Kidney epithelial cell (primary cell): ENCODE measurements at regions not wholly inside any gene's neighbourhood (a gene's known extent, or its start where the extent isn't known, plus 50 kb on each side); places are given as distances from the start of the nearest gene placed in this dataset.

Experiments used
- DNase-seq: peaks from one replicate; pipeline ENCODE4 v3.0.0-alpha.2; 2010; ENCODE audit warnings: low read depth
- H3K27me3 ChIP-seq: 2 replicates; pipeline ENCODE4 v1.6.0; 2011; ENCODE audit warnings: low read length; ENCODE audit not compliant: control insufficient read depth, insufficient read depth
- H3K36me3 ChIP-seq: 2 replicates; pipeline ENCODE4 v1.5.1; 2011; ENCODE audit warnings: low read length; ENCODE audit not compliant: control insufficient read depth, insufficient read depth
- H3K4me3 ChIP-seq: 2 replicates; pipeline ENCODE4 v1.5.1; 2011; ENCODE audit warnings: low read depth, mild to moderate bottlenecking, control low read depth, low read length
- TF ChIP-seq, protein P1 (sequence below): IDR thresholded peaks from 2 replicates; pipeline ENCODE4 v1.5.1; 2011; ENCODE audit warnings: mild to moderate bottlenecking, moderate library complexity, low read length, control low read depth, inconsistent platforms; ENCODE audit not compliant: insufficient read depth, poor library complexity, severe bottlenecking

DNA sequence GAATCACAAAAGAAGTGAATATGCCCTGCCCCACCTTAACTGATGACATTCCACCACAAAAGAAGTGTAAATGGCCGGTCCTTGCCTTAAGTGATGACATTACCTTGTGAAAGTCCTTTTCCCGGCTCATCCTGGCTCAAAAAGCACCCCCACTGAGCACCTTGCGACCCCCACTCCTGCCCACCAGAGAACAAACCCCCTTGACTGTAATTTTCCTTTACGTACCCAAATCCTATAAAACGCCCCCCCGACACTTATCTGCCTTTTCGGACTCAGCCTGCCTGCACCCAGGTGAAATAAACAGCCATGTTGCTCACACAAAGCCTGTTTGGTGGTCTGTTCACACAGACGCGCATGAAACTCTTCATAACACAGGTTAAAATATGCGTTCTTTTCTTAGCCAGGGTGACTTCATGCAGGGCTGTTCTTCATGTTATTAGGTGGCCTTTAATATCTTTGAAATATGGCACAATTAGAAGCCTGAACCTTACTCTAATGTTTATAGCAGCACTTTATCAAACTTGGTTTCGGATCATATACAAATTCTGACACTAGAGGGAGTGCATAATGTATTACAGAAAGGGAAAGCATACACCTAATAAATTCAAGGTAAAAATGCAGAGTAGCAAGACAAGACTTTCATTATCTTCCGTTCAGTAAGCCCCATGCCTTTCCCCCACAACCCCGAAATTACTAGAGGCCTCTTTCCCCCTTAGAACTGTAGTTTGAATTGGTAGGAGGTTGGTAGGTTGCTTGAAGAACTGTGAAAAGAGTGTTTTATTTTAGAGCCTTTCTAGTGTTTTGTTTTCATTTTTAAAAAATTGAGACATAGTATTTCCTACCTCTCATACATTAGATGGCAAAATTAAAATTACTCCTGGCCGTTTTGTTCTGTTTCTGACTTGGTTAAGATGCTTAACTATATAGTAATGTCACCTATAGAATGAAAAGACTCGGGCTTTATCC is 117.9 kb downstream of the NPY start:
- TF ChIP-seq, protein P1, sequence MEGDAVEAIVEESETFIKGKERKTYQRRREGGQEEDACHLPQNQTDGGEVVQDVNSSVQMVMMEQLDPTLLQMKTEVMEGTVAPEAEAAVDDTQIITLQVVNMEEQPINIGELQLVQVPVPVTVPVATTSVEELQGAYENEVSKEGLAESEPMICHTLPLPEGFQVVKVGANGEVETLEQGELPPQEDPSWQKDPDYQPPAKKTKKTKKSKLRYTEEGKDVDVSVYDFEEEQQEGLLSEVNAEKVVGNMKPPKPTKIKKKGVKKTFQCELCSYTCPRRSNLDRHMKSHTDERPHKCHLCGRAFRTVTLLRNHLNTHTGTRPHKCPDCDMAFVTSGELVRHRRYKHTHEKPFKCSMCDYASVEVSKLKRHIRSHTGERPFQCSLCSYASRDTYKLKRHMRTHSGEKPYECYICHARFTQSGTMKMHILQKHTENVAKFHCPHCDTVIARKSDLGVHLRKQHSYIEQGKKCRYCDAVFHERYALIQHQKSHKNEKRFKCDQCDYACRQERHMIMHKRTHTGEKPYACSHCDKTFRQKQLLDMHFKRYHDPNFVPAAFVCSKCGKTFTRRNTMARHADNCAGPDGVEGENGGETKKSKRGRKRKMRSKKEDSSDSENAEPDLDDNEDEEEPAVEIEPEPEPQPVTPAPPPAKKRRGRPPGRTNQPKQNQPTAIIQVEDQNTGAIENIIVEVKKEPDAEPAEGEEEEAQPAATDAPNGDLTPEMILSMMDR: peak; percentile 53
- no peaks in the 10 kb centered on the region for H3K36me3 ChIP-seq
- no peaks in the 10 kb centered on the region for H3K27me3 ChIP-seq
- no peak overlapping the region for H3K4me3 ChIP-seq
- DNase-seq: peak; percentile 14

DNA sequence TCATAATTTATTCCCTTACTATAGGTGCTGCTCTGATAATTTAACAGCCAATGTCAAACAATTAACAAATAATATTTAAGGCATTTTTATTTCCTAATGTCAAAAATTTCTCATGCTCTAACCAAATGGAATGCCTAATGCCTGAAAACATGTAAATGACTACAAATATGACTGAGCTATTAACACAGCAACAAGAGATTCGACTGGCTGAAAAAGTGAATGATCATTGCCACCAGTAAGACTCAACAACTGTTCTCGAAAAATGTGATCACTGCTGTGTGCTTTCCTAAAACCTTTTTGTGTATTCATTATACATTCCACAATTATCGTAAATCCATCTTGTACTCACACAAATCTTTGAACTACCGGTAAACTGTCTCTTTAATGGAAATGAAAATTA is 118.7 kb downstream of the NPY start:
- Histone ChIP-seq H3K36me3 (no peaks in the 10 kb centered on the region), H3K4me3 (no peak overlapping the region), H3K27me3 (no peaks in the 10 kb centered on the region)
- no peak for DNase-seq
- TF ChIP-seq, protein P1: no peak

DNA sequence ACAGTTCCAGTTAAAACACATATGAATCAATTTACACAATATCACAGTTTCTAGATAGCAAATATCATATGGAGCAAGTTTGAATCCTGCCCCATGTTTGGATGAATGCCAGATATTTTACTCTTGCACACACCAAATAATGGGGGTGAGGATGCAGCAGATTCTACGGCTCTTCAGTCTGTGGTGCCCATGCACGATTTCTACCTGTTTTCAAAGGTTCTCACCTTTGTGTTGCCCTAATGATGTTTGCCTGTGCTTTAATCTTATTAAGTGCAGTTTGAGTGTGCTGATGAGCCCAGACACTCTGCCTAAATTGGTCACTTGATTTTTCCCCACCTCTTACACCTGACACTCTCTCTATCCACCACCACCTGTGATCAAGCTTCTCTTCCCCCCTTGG is 119.6 kb downstream of the NPY start:
- H3K4me3 ChIP-seq: no peak overlapping the region
- DNase-seq: no peak
- H3K27me3 ChIP-seq: no peaks in the 10 kb centered on the region
- TF ChIP-seq, protein P1: no peak
- no peaks in the 10 kb centered on the region for H3K36me3 ChIP-seq

DNA sequence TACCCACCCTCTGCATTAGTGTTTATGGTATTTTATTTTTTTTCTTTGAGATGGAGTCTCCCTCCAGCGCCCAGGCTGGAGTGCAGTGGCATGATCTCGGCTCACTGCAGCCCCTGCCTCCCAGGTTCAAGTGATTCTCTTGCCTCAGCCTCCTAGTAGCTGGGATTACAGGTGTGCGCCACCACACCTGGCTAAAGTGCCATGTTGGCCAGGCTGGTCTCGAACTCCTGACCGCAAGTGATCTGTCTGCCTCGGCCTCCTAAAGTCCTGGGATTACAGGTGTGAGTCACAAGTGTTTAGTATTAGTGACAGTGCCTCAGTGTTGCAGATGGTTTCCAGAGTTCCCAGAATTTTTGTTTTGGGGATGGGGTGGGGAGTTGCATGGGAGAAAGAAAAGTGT is 120.3 kb downstream of the NPY start:
- H3K27me3 ChIP-seq: no peaks in the 10 kb centered on the region
- H3K4me3 ChIP-seq: no peak overlapping the region
- TF ChIP-seq, protein P1: no peak
- DNase-seq: no peak
- no peaks in the 10 kb centered on the region for H3K36me3 ChIP-seq

DNA sequence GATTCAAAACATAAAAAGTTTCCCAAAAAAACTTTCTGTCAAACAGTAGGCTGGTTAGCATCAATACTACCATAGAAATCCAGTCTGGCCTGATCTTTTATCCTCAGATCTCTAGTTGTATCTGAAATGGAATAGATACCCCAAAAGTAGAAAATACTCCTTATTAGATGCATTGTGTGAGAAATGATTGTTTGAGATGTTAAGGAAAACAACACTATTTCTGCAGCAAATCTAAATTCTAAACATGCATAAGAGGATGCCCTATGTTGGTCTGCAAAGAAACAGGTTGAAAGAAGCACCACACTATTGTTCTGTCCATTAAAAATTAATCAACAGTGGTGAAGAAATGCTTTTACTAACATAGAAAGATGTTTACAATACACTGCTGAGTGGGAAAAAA is 121.0 kb downstream of the NPY start:
- no peak for DNase-seq
- H3K27me3 ChIP-seq: no peaks in the 10 kb centered on the region
- TF ChIP-seq, protein P1: no peak
- no peaks in the 10 kb centered on the region for H3K36me3 ChIP-seq
- H3K4me3 ChIP-seq: no peak overlapping the region
